ENCODE measurements at regions not wholly inside any gene's neighbourhood (a gene's known extent, or its start where the extent isn't known, plus 50 kb on each side); places are given as distances from the start of the nearest gene placed in this dataset.

DNA sequence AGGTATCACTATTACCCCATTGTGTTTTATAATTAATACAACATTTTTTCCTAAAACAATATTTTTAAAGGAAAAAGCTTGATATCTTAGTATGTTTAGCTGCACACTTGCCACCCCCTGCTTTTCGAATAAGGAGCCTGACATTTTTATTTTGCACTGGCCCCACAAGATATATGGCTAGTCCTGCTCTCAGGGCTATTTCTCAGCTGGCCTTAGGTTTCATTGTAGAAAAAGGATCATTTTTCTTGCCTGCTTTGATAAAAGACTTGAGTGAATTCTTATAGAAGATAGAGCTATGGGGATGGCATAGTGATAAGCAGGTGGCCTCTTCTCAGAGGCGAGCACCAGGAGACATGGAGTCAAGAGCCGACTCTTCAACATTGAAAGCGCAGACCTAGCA is 167.0 kb downstream of the FAM78B start:
- no peak overlapping the region for H3K4me3 ChIP-seq (ENCODE audit: low read length)
- TF ChIP-seq CTCF (conservative IDR thresholded peaks at IDR 0.05; ENCODE audit: low read length), result no peak
- DNase-seq (ENCODE audit: low read depth), result no peak

GRCh38 chr1:166007176-166007575 is 159.6 kb downstream of the FAM78B start:
- DNase-seq (ENCODE audit: low read depth), result no peak
- TF ChIP-seq CTCF (conservative IDR thresholded peaks at IDR 0.05; ENCODE audit: low read length), result no peak
- no peak overlapping the region for H3K4me3 ChIP-seq (ENCODE audit: low read length)

- DNase-seq (ENCODE audit: low read depth), result no peak
- TF ChIP-seq CTCF (conservative IDR thresholded peaks at IDR 0.05; ENCODE audit: low read length), result no peak
- H3K4me3 ChIP-seq (ENCODE audit: low read length), result no peak overlapping the region
These were observed 153.6 kb downstream of the FAM78B start for GRCh38 chr1:166013232-166013631.

DNA sequence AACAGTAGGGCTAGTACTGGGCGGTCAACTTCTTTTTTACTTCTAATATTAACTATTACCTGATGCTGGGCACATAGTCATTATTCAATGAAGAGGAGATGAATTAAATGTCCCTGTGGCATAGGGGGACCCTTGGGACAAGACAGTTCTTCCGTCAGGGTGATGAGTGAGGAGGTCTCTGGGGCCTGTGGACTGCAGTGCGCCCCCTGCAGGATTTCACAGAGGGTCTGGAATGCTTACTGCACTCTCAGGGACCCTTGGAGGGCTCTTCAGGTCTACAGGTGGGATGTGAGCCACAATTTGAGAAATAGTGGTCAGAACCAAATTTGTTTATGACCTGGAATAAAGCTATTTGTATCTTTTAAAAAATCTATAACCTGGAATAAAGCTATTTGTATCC is 149.4 kb downstream of the FAM78B start:
- H3K4me3 ChIP-seq (ENCODE audit: low read length), result no peak overlapping the region
- peak; percentile 15; the same call in 1 of the 2 replicates for TF ChIP-seq CTCF (conservative IDR thresholded peaks at IDR 0.05; ENCODE audit: low read length)
- DNase-seq (ENCODE audit: low read depth), result no peak

Measured in AG10803 (cell line).